Heart left ventricle (tissue), 13 donors: ENCODE measurements at regions not wholly inside any gene's neighbourhood (a gene's known extent, or its start where the extent isn't known, plus 50 kb on each side); places are given as distances from the start of the nearest gene placed in this dataset.

Source experiments
- CTCF ChIP-seq, 12 donors: fragments of 200-600 bp; sonication (generic) in 4 of 12; IDR thresholded peaks; one replicate each; pipeline versions ENCODE4 v1.5.0 to v1.8.0; 2018 to 2022; ENCODE audit warnings: antibody characterized with exemption in 12 of 12, mild to moderate bottlenecking in 5 of 12
- POLR2A ChIP-seq, 2 donors: fragments of 450-650 bp; IDR thresholded peaks; one replicate each; pipeline ENCODE4 v1.6.1; 2017; ENCODE audit warnings: antibody characterized with exemption in 2 of 2, mild to moderate bottlenecking in 2 of 2, moderate library complexity in 2 of 2
- donor health status: ischemic (EF 13 %, LVEDD 7.1; RV severe dilation, severe dysfunction).
- donor health status: DM: no; HTN: yes; CAD: no.
- donor health status: DM: no; HTN: no; CAD: no.
- donor health status: ischemic (EF 25% LVEDD 6.9; RV normal size, moderate dysfunction).
- donor health status: ischemic (EF 25% LVEDD 5.7; RV mildly dilated, moderate dysfunction).
- donor health status: ischemic (EF 35%, LVEDD 5.7; RV mildly dilated, moderate dysfunction).
- donor health status: nonischemic (EF 11% LVEDD 7.7; RV severe dilation, severe dysfunction).
- donor health status: DM: yes; HTN: yes; CAD: no.
- donor health status: PGD.
- donor health status: ischemic (EF 29% LVEDD 5.4; RV normal size, mild dysfunction).
- donor health status: nonischemic (EF 23%, LVEDD 6.1; RV moderate dilation, normal function).

GRCh38 chr12:74957634-74958033 lies 252.0 kb downstream of the KCNC2 start:
- TF ChIP-seq CTCF (IDR thresholded peaks at IDR 0.05) (no peak), POLR2A (IDR thresholded peaks at IDR 0.05) (no peak)
